ENCODE measurements at regions not wholly inside any gene's neighbourhood (a gene's known extent, or its start where the extent isn't known, plus 50 kb on each side); places are given as distances from the start of the nearest gene placed in this dataset.

GRCh38 chr18:68354176-68354575 lies 360.7 kb downstream of the TMX3 start:
- DNase-seq (ENCODE audit: low spot score) = no peak
- H3K4me1 ChIP-seq (ENCODE audit: insufficient read depth, poor library complexity, severe bottlenecking) = no peaks in the 10 kb centered on the region
- H3K4me3 ChIP-seq (ENCODE audit: severe bottlenecking) = no peak overlapping the region
- no peak overlapping the region for H3K27ac ChIP-seq (ENCODE audit: poor library complexity, severe bottlenecking)
- TF ChIP-seq CTCF (IDR thresholded peaks at IDR 0.05; ENCODE audit: poor library complexity, severe bottlenecking) = no peak
- no peaks in the 10 kb centered on the region for H3K27me3 ChIP-seq (ENCODE audit: insufficient read depth, poor library complexity, severe bottlenecking)
- no peaks in the 10 kb centered on the region for H3K36me3 ChIP-seq (ENCODE audit: low read depth)
- H3K9me3 ChIP-seq (ENCODE audit: severe bottlenecking) = no peaks in the 10 kb centered on the region
- ATAC-seq (ENCODE audit: low read depth) = no peak

DNA sequence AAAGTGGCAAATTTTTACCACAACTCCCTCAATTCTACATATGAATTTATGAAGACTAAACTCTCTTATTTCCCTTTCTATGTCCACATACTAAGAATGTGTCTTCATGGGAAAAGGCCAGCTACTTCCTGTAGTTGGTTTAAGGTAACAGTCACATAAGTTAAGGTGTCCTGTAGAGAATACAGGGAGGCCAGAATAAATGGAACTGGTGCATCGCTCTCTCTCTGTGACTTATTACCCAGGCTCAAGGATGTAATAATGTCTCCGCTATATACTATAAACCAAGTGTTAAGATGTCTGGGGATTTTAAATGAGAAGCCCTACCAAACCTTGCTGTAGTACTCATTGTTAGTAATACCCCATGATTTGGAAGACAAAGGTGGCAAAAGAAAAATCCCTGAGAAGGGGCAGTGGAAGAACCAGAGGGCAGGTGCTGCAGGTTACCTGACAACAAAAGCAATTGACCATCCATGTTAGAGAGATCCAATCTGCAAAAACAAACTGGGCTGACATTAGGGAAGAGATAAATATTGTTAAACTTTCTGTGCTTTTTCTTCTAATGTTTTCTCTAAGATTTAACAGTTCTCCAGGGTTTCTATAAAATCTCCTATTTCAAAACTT lies 372.8 kb downstream of the TMX3 start:
- no peak for TF ChIP-seq CTCF (IDR thresholded peaks at IDR 0.05; ENCODE audit: poor library complexity, severe bottlenecking)
- H3K9me3 ChIP-seq (ENCODE audit: severe bottlenecking) = no peaks in the 10 kb centered on the region
- DNase-seq (ENCODE audit: low spot score) = no peak
- H3K4me3 ChIP-seq (ENCODE audit: severe bottlenecking) = no peak overlapping the region
- ATAC-seq (ENCODE audit: low read depth) = no peak
- no peaks in the 10 kb centered on the region for H3K4me1 ChIP-seq (ENCODE audit: insufficient read depth, poor library complexity, severe bottlenecking)
- H3K27me3 ChIP-seq (ENCODE audit: insufficient read depth, poor library complexity, severe bottlenecking) = no peaks in the 10 kb centered on the region
- no peaks in the 10 kb centered on the region for H3K36me3 ChIP-seq (ENCODE audit: low read depth)
- H3K27ac ChIP-seq (ENCODE audit: poor library complexity, severe bottlenecking) = no peak overlapping the region

- H3K27ac ChIP-seq (ENCODE audit: poor library complexity, severe bottlenecking) = no peak overlapping the region
- H3K9me3 ChIP-seq (ENCODE audit: severe bottlenecking) = no peaks in the 10 kb centered on the region
- no peaks in the 10 kb centered on the region for H3K27me3 ChIP-seq (ENCODE audit: insufficient read depth, poor library complexity, severe bottlenecking)
- H3K4me3 ChIP-seq (ENCODE audit: severe bottlenecking) = no peak overlapping the region
- no peaks in the 10 kb centered on the region for H3K4me1 ChIP-seq (ENCODE audit: insufficient read depth, poor library complexity, severe bottlenecking)
- DNase-seq (ENCODE audit: low spot score) (no peak), ATAC-seq (ENCODE audit: low read depth) (no peak)
- H3K36me3 ChIP-seq (ENCODE audit: low read depth) = no peaks in the 10 kb centered on the region
- TF ChIP-seq CTCF (IDR thresholded peaks at IDR 0.05; ENCODE audit: poor library complexity, severe bottlenecking) = no peak
These were observed 374.3 kb downstream of the TMX3 start for GRCh38 chr18:68340606-68341005.

- Histone ChIP-seq H3K27me3 (ENCODE audit: insufficient read depth, poor library complexity, severe bottlenecking) (no peaks in the 10 kb centered on the region), H3K27ac (ENCODE audit: poor library complexity, severe bottlenecking) (no peak overlapping the region), H3K4me3 (ENCODE audit: severe bottlenecking) (no peak overlapping the region), H3K36me3 (ENCODE audit: low read depth) (no peaks in the 10 kb centered on the region), H3K9me3 (ENCODE audit: severe bottlenecking) (no peaks in the 10 kb centered on the region), H3K4me1 (ENCODE audit: insufficient read depth, poor library complexity, severe bottlenecking) (no peaks in the 10 kb centered on the region)
- no peak for ATAC-seq (ENCODE audit: low read depth)
- no peak for TF ChIP-seq CTCF (IDR thresholded peaks at IDR 0.05; ENCODE audit: poor library complexity, severe bottlenecking)
- no peak for DNase-seq (ENCODE audit: low spot score)
These were observed 384.2 kb downstream of the TMX3 start for GRCh38 chr18:68330658-68331057.

GRCh38 chr18:68323921-68324320 lies 391.0 kb downstream of the TMX3 start:
- H3K4me3 ChIP-seq (ENCODE audit: severe bottlenecking) = no peak overlapping the region
- DNase-seq (ENCODE audit: low spot score) (no peak), ATAC-seq (ENCODE audit: low read depth) (no peak)
- H3K4me1 ChIP-seq (ENCODE audit: insufficient read depth, poor library complexity, severe bottlenecking) = no peaks in the 10 kb centered on the region
- no peaks in the 10 kb centered on the region for H3K9me3 ChIP-seq (ENCODE audit: severe bottlenecking)
- H3K27ac ChIP-seq (ENCODE audit: poor library complexity, severe bottlenecking) = no peak overlapping the region
- H3K36me3 ChIP-seq (ENCODE audit: low read depth) = no peaks in the 10 kb centered on the region
- TF ChIP-seq CTCF (IDR thresholded peaks at IDR 0.05; ENCODE audit: poor library complexity, severe bottlenecking) = no peak
- H3K27me3 ChIP-seq (ENCODE audit: insufficient read depth, poor library complexity, severe bottlenecking) = no peaks in the 10 kb centered on the region

Data from RWPE2 (cell line).